GM21723 (cell line): ENCODE measurements at regions not wholly inside any gene's neighbourhood (a gene's known extent, or its start where the extent isn't known, plus 50 kb on each side); places are given as distances from the start of the nearest gene placed in this dataset.
"Not testable (repeated sequence)": the region's sequence is repeated elsewhere in the genome, so short reads cannot be mapped to it uniquely, and the experiment has no call there.

Source experiments
- ATAC-seq: cut with Tn5 transposase; IDR thresholded peaks from one replicate; pipeline ENCODE4 v1.9.1; 2021; ENCODE audit warnings: mild to moderate bottlenecking, moderate library complexity; ENCODE audit not compliant: unreplicated experiment

DNA sequence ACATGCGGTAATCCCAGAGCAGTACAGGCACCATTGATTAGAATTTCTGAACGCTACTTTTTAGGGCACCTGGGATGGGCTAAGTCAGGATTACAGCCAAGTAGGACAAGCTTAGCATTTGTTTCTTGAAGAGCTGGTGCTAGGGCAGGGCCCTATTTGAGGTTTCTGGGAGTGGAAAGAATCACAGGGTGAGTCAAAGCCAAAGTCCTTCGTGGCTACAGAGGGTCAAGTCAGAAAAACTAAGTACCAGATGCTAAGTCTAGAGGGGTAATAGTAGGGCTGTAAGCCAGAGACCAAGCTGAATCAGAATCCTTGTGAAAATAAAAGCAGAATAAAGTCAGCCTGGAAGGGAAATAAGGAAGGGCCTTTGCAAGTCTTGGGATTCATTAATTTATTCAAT is 448.6 kb downstream of the ZIC3 start:
- no peak for ATAC-seq

DNA sequence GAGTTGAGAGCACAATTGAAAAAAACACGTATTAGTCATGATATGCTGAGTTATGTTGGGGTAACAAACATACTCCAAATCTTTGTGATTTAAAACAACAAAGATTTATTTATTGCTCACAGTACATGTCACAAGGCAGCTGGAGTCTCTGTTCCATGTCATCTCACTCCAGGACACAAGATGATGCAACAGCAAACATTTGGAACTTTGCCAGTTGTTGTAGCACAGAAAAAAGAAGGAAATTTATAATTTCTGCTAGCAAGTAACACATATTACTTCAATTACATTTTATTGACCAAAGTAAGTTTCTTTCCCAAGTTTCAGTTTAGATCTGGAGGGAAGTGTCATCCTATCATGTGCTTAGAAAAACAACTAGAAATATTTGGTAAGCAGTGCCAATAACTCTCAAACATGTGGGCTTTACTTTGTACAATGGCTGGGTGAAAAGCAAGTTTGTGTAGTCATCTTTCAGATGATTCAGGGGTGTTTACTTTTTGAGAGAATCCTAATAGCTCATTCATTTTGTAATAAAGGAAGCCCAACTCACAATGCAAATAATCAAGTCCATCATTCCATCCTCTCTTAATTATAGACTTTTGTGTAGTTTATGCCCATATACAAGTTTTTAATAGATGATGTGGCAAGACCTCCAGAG is 452.3 kb downstream of the ZIC3 start:
- ATAC-seq, result no peak

DNA sequence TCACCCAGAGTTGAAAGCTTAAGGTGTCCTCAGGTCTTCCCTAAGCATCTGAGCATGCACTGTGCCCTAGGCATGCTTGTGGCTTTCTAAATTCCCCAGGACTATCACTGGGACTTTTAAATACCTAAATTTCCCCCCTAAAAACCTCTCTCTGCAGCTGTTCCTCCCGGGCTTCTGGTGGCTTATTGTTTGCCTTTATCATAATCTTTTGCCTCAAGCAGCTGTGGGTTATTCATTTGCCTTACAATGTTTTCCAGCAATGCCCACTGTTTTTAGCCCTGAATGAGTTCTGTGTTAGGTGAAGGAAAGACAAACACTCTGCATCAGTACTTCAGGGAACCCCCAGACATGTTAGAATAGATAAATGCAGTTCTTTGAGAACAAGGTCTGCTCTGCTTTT is 455.0 kb downstream of the ZIC3 start:
- no peak for ATAC-seq

DNA sequence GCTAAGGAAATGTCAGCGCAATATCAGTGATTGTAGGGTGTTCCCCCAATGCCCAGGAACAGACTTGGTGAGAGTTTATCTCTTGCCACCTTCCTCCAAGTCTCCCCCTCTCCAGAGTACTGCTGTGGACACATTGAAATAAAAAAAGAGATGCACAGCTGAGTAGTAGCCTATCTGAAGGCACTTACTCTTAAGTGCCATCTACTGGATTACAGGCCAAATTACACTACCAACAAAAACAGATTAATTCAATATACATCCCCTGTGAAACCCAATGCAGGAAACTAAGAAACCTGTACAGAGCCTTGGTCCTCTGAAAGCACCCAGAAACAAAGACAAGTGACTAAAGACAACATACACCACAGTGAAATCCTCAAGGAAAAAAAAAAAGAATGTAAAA is 460.3 kb downstream of the ZIC3 start:
- peak; percentile 78 for ATAC-seq

DNA sequence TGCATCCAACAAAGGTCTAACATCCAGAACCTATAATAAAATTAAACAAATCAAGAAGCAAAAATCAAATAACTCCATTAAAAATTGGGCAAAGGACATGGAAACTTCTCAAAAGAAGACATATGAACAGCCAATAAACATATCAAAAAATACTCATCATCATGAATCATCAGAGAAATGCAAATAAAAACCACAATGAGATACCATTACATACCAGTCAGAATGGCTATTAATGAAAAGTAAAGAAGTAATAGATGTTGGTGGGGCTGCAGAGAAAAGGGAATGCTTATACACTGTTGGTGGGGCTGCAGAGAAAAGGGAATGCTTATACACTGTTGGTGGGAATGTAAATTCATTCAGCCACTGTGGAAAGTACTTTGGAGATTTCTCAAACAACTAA is 465.8 kb downstream of the ZIC3 start:
- no peak for ATAC-seq

DNA sequence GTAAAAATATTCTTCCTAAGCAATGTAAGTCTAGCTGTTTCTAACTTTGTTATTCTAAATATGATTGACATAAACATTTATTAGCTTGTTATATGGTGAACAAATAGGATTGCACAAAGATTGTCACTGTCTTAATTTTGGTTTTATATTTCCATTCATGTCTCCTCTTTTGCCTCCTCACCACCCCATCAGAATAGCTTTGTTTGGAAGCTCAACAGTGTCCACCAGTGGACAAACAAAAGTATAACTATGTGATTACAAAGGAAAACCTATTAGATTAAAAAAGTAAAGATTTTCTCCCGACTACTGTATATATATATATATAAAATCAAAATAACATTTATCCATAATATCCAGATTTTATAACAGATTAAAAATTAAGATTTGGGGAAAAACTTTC is 468.2 kb downstream of the ZIC3 start:
- ATAC-seq, result no peak

DNA sequence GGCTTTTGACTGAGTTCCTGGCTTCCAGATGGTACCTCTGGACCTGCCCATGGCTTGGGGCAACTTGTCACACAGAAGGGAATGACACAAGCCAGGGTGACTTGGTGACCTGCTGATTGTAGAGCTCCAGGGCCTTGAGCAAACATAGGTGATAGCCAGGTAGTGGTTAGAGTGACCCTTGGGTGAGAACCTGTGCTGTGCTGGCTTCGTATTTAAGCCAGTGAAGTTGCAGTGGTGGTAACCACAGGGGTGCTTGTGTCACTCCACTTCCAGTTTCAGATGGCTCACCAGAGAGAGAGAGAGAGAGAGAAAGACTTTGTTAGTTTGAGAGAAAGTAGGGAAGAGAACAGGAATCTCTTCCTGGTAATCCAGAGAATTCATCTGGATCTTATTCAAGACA is 471.6 kb downstream of the ZIC3 start:
- ATAC-seq, result no peak

DNA sequence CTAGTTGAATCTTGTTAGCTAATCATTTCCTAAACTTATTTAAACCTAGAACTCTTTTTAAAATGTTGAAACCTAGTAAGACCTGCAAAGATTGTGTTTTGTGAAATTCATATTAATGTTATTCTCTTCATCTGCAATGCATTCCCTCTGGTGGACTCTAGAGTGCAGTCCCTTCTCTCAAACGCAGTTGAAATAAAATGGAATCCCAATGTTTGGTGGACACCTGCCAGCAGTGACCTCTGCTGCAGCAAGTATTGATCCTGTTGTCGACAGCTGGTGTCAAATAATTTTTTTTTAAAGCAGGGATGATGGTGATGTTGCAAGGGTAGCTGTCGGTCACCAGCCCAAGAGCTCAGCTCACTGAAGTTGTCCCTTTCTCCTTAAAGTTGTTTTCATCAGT is 492.0 kb downstream of the ZIC3 start:
- ATAC-seq, result no peak

DNA sequence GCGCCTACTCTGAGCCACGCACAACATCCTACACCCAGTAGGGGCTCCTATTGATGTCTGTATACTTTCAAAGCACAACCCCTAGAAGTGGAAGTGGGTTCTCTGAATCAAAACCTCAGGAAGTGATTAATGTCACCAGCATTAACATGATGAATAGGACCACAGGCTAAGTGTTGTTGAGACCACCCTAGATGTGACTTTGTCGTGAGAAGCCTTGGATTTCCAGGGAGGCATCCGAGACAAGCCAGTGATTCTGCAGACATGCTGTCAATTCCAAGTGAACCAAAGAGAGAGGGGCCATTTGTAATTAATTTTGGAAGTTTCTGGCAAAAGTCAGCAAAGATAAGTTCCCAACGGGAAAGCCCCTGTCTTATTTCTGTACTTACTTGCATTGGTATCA is 493.0 kb downstream of the ZIC3 start:
- ATAC-seq, result no peak

DNA sequence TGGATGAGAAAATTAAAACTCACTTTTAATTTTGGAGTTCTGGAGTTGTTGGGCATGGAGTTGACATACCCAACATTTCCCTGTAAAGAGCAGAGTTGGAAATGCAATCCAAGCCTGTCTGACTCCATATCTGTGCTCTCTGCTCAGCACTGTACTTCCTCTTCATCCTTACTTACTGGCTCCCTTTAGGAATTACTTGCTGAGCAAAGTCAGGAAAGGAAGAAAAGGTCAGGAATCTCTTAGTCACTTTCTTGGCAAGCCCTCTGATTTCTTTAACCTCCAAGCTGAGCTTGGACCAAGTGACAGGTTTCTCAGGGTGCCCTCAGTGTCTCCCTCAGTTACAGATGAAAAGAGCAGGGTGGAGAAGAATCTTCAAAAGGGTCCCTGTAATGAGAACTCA is 501.5 kb downstream of the ZIC3 start:
- no peak for ATAC-seq

DNA sequence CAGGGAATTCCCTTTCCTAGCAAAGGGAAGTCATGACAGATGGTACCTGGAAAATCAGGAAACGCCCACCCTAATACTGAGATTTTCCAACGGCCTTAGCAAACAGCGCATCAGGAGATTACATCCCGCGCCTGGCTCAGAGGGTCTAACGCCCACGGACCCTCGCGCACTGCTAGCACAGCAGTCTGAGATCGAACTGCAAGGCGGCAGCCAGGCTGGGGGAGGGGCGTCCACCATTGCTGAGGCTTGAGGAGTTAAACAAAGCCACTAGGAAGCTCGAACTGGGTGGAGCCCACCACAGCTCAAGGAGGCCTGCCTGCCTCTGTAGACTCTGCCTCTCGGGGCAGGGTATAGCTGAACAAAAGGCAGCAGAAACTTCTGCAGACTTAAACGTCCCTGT is 507.7 kb downstream of the ZIC3 start:
- ATAC-seq, result no peak

DNA sequence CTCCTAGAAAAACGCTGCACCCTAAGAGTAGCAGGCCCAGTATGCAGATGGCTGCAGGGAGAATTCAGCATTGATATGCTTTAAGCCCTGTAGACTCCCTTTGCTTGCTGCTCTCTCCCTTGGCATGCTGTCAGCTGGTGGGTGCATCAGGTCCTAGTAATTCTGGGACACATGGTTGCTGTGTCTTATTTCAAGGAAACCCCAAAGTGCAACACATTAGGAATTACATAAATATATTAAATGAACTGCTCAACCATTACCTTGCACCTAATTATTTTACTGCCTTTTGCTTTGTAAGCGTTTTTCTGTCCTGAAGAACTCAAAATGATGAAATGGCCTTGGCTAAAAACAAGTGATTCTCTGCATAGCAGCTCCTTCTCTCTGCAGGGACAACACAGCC is 516.3 kb downstream of the ZIC3 start:
- no peak for ATAC-seq

DNA sequence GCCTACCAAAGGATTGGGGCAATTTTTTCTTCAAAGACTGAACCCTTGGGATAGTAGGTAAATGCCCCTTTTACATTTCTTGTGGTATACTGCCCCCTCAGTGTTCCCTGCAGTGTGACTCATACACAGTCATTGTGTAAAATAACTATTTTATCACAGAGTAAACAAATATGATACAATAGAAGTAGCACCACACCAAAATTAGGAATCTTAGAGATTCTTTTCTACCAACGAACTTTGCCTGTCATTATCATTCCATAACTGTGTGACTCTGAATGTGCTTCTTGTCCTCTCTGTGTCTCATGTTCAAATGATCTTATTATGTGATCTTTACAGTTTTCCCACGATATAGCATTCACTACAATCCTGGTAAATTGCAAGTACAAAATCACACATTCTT is 517.0 kb downstream of the ZIC3 start:
- ATAC-seq, result no peak

DNA sequence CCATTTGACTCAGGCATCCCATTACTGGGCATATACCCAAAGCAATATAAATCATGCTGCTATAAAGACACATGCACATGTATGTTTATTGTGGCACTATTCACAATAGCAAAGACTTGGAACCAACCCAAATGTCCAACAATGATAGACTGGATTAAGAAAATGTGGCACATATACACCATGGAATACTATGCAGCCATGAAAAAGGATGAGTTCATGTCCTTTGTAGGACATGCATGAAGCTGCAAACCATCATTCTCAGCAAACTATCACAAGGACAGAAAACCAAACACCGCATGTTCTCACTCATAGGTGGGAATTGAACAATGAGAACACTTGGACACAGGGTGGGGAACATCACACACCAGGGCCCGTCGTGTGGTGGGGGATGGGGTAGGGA is 545.0 kb downstream of the ZIC3 start:
- ATAC-seq, result not testable (repeated sequence)

DNA sequence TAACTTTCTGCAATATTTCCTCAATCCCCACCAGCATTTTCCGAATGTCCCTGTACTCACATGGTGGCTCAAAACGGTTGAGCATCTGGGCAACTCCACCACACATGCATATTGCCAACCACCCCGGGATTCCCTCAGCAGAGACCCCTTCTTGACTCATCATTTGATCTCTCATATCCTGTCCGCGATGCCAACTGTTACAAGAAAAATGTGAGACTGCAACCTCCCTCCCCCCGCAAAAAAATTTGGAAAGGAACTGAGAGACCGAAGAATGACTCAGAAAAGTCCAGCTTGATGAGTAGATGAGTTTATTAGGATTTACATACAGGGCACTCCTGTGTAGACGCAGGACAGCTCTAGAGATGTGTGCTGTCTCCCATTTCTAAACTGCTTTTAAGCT is 561.4 kb downstream of the ZIC3 start:
- ATAC-seq, result no peak

DNA sequence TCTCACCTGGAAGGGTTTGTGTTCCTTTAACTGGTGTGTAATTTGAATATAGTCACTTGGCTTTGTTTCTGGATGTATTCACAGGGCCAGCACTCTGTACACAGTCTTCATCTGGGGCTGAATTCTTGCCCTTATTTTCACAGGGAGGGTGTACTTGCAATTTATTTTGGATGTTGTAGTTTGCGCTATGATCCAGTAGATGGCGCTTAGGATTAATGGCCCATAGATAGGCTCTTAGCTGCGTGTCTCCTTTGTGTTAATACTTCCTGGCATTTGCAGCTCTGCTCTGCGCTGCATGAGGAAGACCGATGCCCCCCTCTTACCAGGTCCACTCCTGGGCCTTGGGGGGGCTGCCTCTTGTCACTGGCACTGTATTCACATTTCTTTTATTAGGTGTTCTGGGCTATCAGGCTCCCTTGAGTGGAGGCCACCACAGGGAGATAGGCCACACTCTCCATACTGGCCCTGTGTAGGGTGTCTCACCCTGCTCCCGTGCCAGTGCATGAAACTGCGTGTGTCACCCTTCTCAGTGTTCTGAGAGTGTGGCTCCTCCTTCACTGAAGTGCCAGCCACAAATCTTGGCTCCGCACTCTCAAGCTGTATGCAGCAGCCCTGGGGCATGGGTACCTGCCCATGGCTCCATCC is 562.2 kb downstream of the ZIC3 start:
- ATAC-seq, result peak; percentile 95

DNA sequence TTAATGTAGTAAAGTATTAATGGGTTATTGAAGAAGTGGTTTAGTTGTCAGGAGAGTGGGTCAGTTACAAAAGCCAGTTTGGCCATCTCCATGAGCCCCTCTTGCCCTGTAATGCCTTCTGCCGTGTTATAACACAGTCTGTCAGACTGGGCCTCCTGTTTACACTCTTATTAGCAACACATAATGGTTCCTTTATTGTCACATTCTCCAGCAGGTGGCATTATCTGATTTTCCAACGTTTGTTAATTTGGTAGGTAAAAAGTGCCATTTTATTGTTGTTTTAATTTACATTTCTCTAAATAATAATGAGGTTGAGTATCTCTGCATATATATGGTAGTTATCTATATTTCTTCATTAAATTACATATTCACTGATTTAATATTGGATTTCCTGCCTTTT is 560.8 kb downstream of the FGF13 start:
- no peak for ATAC-seq

DNA sequence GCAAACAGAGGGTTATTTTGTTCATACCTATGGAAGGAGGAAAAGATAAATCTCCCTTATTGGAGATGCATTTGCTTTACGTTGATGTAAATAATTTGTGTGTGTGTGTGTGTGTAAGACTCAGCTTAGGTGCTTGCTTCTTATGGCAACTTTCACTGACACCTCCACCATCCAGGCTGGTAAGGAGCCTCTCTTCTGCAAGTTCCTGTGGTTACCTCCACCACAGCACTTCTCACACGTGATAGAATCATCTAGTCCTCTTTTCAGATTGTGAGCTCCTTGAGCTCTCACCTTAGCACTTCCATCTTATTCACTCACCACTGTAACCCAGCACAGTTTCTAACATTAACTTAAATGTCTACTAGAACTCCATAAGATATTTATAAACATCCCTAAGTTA is 553.7 kb downstream of the FGF13 start:
- no peak for ATAC-seq

DNA sequence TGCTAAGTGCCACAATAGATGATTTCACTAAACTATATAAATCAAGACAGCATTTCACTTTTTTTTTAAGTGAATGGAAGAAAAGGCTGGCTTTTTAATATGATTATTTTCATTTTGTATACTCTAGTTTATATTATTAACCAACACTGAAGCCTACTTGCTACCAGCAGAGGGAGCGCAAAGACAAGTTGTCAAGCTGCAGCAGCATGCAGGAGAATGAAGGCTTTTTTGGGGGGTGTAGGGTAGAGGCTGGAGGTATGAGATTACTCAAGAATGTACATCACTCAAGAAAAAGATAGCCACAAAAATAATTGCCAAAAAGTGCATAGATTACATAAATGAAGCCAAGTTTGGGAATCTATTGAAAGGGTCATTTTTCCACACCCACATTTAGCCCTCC is 519.5 kb downstream of the FGF13 start:
- no peak for ATAC-seq

DNA sequence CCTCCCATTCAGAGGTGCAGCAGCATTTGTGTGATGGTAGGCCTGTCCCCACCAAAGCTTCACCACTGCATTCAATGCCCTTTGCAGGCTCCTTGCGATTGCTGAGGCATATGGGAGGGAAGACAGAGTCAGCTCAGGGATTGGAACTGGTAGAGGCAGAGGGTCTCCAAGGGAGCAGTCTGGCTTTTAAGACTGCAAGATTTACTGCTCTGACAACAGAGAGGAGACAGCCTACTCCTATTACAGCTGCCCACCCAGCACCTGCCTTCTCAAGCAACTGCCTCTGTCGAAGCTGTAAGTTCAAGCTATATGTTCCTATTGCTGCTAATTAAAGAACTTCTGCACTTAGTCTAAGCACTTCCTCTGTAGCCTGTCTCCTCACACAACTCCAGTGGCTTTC is 481.8 kb downstream of the FGF13 start:
- ATAC-seq, result no peak

DNA sequence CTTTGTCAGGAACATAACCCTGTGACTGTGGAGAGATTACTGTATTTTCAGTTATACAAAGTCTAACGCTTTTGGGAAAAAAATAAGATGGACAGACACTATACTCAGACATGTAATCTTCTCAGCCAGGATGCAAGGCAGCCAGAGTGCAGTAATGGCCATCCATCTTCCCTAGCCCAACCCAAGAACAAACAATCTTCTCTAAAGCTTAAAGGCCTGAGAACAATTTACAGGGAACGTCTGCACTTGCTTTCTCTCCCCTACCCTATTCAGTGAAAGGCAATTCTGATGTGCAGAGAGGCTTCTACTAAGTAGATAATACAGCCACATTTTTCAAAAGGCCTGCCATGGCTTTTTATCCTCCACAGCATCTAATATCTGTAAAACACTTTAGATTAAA is 471.3 kb downstream of the FGF13 start:
- no peak for ATAC-seq

DNA sequence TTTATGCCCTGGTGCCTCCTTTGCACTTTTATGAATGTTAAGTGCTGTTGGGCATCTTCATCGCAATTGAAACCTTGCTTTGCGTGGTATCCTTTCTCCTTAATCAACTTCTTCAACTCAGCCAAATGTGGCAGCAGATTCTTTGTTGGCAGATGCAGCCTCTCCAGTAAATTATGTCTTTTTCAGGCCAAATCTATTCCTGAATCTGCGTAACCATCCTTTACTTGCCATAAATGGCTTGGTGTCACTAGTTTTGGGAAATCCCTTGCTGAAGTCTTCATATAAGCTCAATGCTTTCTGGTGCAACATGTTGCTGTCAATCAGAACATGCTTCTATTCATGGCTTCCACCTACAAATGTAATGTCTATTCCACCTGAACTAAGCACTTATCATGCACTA is 457.5 kb downstream of the FGF13 start:
- ATAC-seq, result no peak

DNA sequence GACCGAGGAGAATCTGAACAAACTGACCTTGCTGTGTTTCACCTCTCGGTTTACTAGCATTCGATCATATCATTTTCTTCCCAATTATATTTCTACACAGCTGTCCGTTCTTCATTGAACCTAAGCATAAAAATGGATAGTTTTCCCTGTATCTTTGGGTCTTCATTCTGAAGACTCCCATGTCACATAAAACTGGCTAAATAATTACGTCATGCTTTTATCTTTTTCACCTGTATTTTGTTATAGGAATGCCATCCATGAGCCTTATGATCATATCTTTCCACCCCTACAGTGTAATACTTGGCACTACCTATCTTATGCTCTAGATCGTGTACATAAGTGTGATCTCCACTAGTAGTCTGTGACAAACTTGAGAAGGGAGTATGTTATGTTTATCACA is 456.1 kb downstream of the FGF13 start:
- no peak for ATAC-seq
